ENCODE measurements at regions not wholly inside any gene's neighbourhood (a gene's known extent, or its start where the extent isn't known, plus 50 kb on each side); places are given as distances from the start of the nearest gene placed in this dataset.

- Histone ChIP-seq H3K27me3 (ENCODE audit: insufficient read depth, low read length, poor library complexity, severe bottlenecking) (no peaks in the 10 kb centered on the region), H3K4me1 (ENCODE audit: insufficient read depth, low read length) (peaks cover 11% of the 10 kb centered on the region), H3K27ac (ENCODE audit: low read depth, low read length) (peak overlapping the region; percentile 27), H3K36me3 (ENCODE audit: insufficient read depth, low read length) (no peaks in the 10 kb centered on the region), H3K9me3 (ENCODE audit: low read length) (no peaks in the 10 kb centered on the region), H3K4me3 (ENCODE audit: low read length) (peak overlapping the region; percentile 53)
- ChIA-PET POLR2A (interaction anchor here (1.0 to 1.7 kb wide), 5 partner anchors 38 to 393 kb away, joined by 4 to 18 read pairs (median 4); partner anchors contain the start of genes FGGY and JUN), CTCF (interaction anchor here (0.8 to 1.5 kb wide), 6 partner anchors 11 to 144 kb away, joined by 3 to 6 read pairs (median 3); no protein-coding TSS in a partner anchor)
- Mint-ChIP-seq H3K27me3 (no peaks in the 10 kb centered on the region), H3K9me3 (no peaks in the 10 kb centered on the region), H3K4me1 (peaks cover 16 to 23% (median 19%) of the 10 kb centered on the region in 3 donors), H3K27ac (peak overlapping the region; percentile 50 to 96 (median 89)), H3K4me3 (peak overlapping the region; percentile 74 to 91 (median 83)), H3K36me3 (no peaks in the 10 kb centered on the region)
- DNase-seq, result peak; percentile 56 to 76 (median 60)
Observed at GRCh38 chr1:58903514-58904298, 119.9 kb upstream of the JUN start.

GRCh38 chr1:58904299-58905125 lies 120.7 kb upstream of the JUN start:
- Mint-ChIP-seq H3K27ac (peak overlapping the region; percentile 50 to 91 (median 81)), H3K9me3 (no peaks in the 10 kb centered on the region), H3K4me3 (peak overlapping the region; percentile 76 to 89 (median 82)), H3K27me3 (no peaks in the 10 kb centered on the region), H3K4me1 (peaks cover 16 to 23% (median 19%) of the 10 kb centered on the region in 3 donors), H3K36me3 (no peaks in the 10 kb centered on the region)
- POLR2A ChIA-PET, result no interaction called here
- DNase-seq, result no peak
- CTCF ChIA-PET, result no interaction called here
- Histone ChIP-seq H3K4me1 (ENCODE audit: insufficient read depth, low read length) (peaks cover 11% of the 10 kb centered on the region), H3K4me3 (ENCODE audit: low read length) (peak overlapping the region; percentile 53), H3K27me3 (ENCODE audit: insufficient read depth, low read length, poor library complexity, severe bottlenecking) (no peaks in the 10 kb centered on the region), H3K9me3 (ENCODE audit: low read length) (no peaks in the 10 kb centered on the region), H3K36me3 (ENCODE audit: insufficient read depth, low read length) (no peaks in the 10 kb centered on the region), H3K27ac (ENCODE audit: low read depth, low read length) (peak overlapping the region; percentile 27)

GRCh38 chr1:58905126-58905490 lies 121.3 kb upstream of the JUN start:
- Mint-ChIP-seq H3K27ac (peak overlapping the region in 7 of 8 donors; percentile 25 to 81 (median 50)), H3K4me3 (peak overlapping the region; percentile 29 to 89 (median 67)), H3K27me3 (peaks cover 0 to 3% of the 10 kb centered on the region in 2 donors), H3K9me3 (no peaks in the 10 kb centered on the region), H3K4me1 (peaks cover 16 to 23% (median 19%) of the 10 kb centered on the region in 3 donors), H3K36me3 (no peaks in the 10 kb centered on the region)
- no peaks in the 10 kb centered on the region for H3K36me3 ChIP-seq (ENCODE audit: insufficient read depth, low read length)
- CTCF ChIA-PET, result no interaction called here
- H3K9me3 ChIP-seq (ENCODE audit: low read length), result no peaks in the 10 kb centered on the region
- no peak for DNase-seq
- H3K27ac ChIP-seq (ENCODE audit: low read depth, low read length), result no peak overlapping the region
- no peak overlapping the region for H3K4me3 ChIP-seq (ENCODE audit: low read length)
- POLR2A ChIA-PET, result interaction anchor here (1.3 kb wide), 1 partner anchor 121 kb away, joined by 5 read pairs; the partner anchor contains the start of gene JUN
- H3K27me3 ChIP-seq (ENCODE audit: insufficient read depth, low read length, poor library complexity, severe bottlenecking), result no peaks in the 10 kb centered on the region
- peaks cover 11% of the 10 kb centered on the region for H3K4me1 ChIP-seq (ENCODE audit: insufficient read depth, low read length)

GRCh38 chr1:58905628-58906221 lies 121.9 kb upstream of the JUN start:
- Histone ChIP-seq H3K36me3 (ENCODE audit: insufficient read depth, low read length) (no peaks in the 10 kb centered on the region), H3K9me3 (ENCODE audit: low read length) (no peaks in the 10 kb centered on the region), H3K4me3 (ENCODE audit: low read length) (no peak overlapping the region), H3K27ac (ENCODE audit: low read depth, low read length) (no peak overlapping the region), H3K4me1 (ENCODE audit: insufficient read depth, low read length) (peaks cover 11% of the 10 kb centered on the region), H3K27me3 (ENCODE audit: insufficient read depth, low read length, poor library complexity, severe bottlenecking) (no peaks in the 10 kb centered on the region)
- DNase-seq, result no peak
- ChIA-PET CTCF (no interaction called here), POLR2A (interaction anchor here (1.1 to 1.3 kb wide), 2 partner anchors 37 to 121 kb away, joined by 3 to 5 read pairs; partner anchors contain the start of gene JUN)
- Mint-ChIP-seq H3K4me3 (peak overlapping the region in 4 of 7 donors; percentile 1 to 49 (median 24)), H3K9me3 (no peaks in the 10 kb centered on the region), H3K27me3 (peaks cover 0 to 3% of the 10 kb centered on the region in 2 donors), H3K36me3 (no peaks in the 10 kb centered on the region), H3K27ac (peak overlapping the region in 1 of 8 donors; percentile 50), H3K4me1 (peaks cover 16 to 23% (median 19%) of the 10 kb centered on the region in 3 donors)

- POLR2A ChIA-PET, result no interaction called here
Observed at GRCh38 chr1:58907398-58907797, 123.6 kb upstream of the JUN start.

GRCh38 chr1:58908561-58909560 lies 125.0 kb upstream of the JUN start:
- Histone ChIP-seq H3K9me3 (ENCODE audit: low read length) (no peaks in the 10 kb centered on the region), H3K27ac (ENCODE audit: low read depth, low read length) (no peak overlapping the region), H3K4me3 (ENCODE audit: low read length) (no peak overlapping the region), H3K27me3 (ENCODE audit: insufficient read depth, low read length, poor library complexity, severe bottlenecking) (no peaks in the 10 kb centered on the region), H3K4me1 (ENCODE audit: insufficient read depth, low read length) (peaks cover 4% of the 10 kb centered on the region), H3K36me3 (ENCODE audit: insufficient read depth, low read length) (no peaks in the 10 kb centered on the region)
- CTCF ChIA-PET, result interaction anchor here (1.7 kb wide), 1 partner anchor 12 kb away, joined by 5 read pairs; no protein-coding TSS in a partner anchor
- H3K9me3 Mint-ChIP-seq, result peaks cover 0 to 4% (median under 1%) of the 10 kb centered on the region in 5 donors
- peaks cover 0 to 5% of the 10 kb centered on the region in 2 donors for H3K27me3 Mint-ChIP-seq
- POLR2A ChIA-PET, result no interaction called here
- H3K36me3 Mint-ChIP-seq, result peaks cover 0 to 4% (median 0%) of the 10 kb centered on the region in 3 donors
- H3K4me3 Mint-ChIP-seq, result no peak overlapping the region
- no peak for DNase-seq
- peaks cover 9 to 12% (median 9%) of the 10 kb centered on the region in 3 donors for H3K4me1 Mint-ChIP-seq
- no peak overlapping the region for H3K27ac Mint-ChIP-seq

More at GRCh38 chr1:58907398-58907797, 123.6 kb upstream of the JUN start:
- Histone ChIP-seq H3K9me3 (ENCODE audit: low read length) (no peaks in the 10 kb centered on the region), H3K4me3 (ENCODE audit: low read length) (no peak overlapping the region), H3K27me3 (ENCODE audit: insufficient read depth, low read length, poor library complexity, severe bottlenecking) (no peaks in the 10 kb centered on the region), H3K27ac (ENCODE audit: low read depth, low read length) (no peak overlapping the region), H3K36me3 (ENCODE audit: insufficient read depth, low read length) (no peaks in the 10 kb centered on the region), H3K4me1 (ENCODE audit: insufficient read depth, low read length) (peaks cover 11% of the 10 kb centered on the region)
- no peak for DNase-seq
- H3K36me3 Mint-ChIP-seq, result no peaks in the 10 kb centered on the region
- no peaks in the 10 kb centered on the region for H3K9me3 Mint-ChIP-seq
- CTCF ChIA-PET, result interaction anchor here (1.5 to 1.7 kb wide), 2 partner anchors 11 to 13 kb away, joined by 5 read pairs; no protein-coding TSS in a partner anchor
- H3K27me3 Mint-ChIP-seq, result peaks cover 0 to 3% of the 10 kb centered on the region in 2 donors
- H3K27ac Mint-ChIP-seq, result no peak overlapping the region
- H3K4me1 Mint-ChIP-seq, result peaks cover 16 to 19% (median 17%) of the 10 kb centered on the region in 3 donors
- no peak overlapping the region for H3K4me3 Mint-ChIP-seq
